Endothelial cell of umbilical vein (primary cell): ENCODE measurements at regions not wholly inside any gene's neighbourhood (a gene's known extent, or its start where the extent isn't known, plus 50 kb on each side); places are given as distances from the start of the nearest gene placed in this dataset.

Source experiments
- CTCF ChIP-seq, 2 donors: IDR thresholded peaks; 1 replicate in 1 of 2; 2 replicates in 1 of 2; pipeline ENCODE4 v1.5.1; 2011; ENCODE audit warnings: low read length in 2 of 2, mild to moderate bottlenecking in 2 of 2, moderate library complexity in 2 of 2, control low read depth in 1 of 2, inconsistent platforms in 1 of 2, low read depth in 1 of 2; ENCODE audit not compliant: insufficient read depth in 1 of 2; ENCODE audit errors: extremely low read depth in 1 of 2
- EZH2 ChIP-seq: IDR thresholded peaks from 2 replicates; pipeline ENCODE4 v1.6.1; 2012; ENCODE audit warnings: borderline replicate concordance, low read depth, mild to moderate bottlenecking, moderate library complexity, low read length, inconsistent platforms; ENCODE audit not compliant: severe bottlenecking
- JUN ChIP-seq: IDR thresholded peaks from 2 replicates; pipeline ENCODE4 v1.6.1; 2011; ENCODE audit warnings: borderline replicate concordance, low read depth; ENCODE audit not compliant: insufficient read length, insufficient read depth
- MAX ChIP-seq: IDR thresholded peaks from 2 replicates; pipeline ENCODE4 v1.6.1; 2011; ENCODE audit not compliant: insufficient read depth, insufficient read length
- MYC ChIP-seq: IDR thresholded peaks from one replicate; pipeline ENCODE4 v1.6.1; 2011; ENCODE audit warnings: mild to moderate bottlenecking, low read depth, low read length
- POLR2AphosphoS5 ChIP-seq: IDR thresholded peaks from 2 replicates; pipeline ENCODE4 v1.6.1; 2012; ENCODE audit warnings: low read depth, mild to moderate bottlenecking, control low read depth, low read length, moderate library complexity; ENCODE audit not compliant: insufficient read depth

DNA sequence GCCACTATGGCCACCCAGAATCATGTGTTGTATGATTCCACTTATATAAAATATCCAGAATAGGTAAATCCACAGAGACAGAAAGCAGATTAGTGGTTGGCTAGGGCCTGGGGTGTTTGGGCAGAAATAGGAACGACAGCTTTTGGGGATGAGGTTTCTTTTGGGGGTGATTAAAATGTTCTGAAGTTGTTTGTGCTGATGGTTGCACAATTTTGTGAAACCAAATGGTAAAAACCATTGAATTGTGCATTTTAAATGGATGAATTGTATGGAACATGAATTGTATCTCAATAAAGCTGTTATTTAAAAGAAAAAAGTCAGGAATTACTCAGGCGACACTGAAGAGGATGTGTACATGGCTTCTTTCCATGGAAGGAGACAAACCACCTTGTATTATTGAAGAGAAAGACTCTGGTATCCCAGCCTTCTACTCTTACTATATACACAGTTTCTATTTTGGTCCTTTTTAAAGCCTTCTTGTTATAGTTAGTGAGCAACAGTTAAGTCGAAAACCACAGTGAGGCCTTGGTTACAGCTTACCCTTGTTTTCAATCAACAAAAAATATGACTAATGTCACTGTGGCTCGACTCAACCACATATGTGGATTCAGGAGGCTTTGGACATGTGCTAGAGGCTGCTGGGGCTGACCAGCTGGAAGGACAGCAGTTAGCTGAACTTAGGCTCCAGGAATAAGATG is 57.1 kb upstream of the KMT2E start:
- no peak for TF ChIP-seq CTCF (IDR thresholded peaks at IDR 0.05; ENCODE audit: extremely low read depth in 1 of 2, insufficient read depth in 1 of 2, low read depth in 1 of 2, low read length in 2 of 2)
- no peak for TF ChIP-seq MAX
- no peak for TF ChIP-seq MYC
- no peak for TF ChIP-seq JUN
- no peak for TF ChIP-seq EZH2
- no peak for TF ChIP-seq POLR2AphosphoS5
